B cell (primary cell): ENCODE measurements at regions not wholly inside any gene's neighbourhood (a gene's known extent, or its start where the extent isn't known, plus 50 kb on each side); places are given as distances from the start of the nearest gene placed in this dataset.

Experiments
- EZH2 ChIP-seq: IDR thresholded peaks from 2 replicates; pipeline ENCODE4 v1.6.1; 2012; ENCODE audit warnings: borderline replicate concordance, low read depth, mild to moderate bottlenecking, moderate library complexity, low read length; ENCODE audit not compliant: insufficient read depth, poor library complexity, severe bottlenecking
- TF ChIP-seq, protein P1 (sequence below): fragments of 200-600 bp; IDR thresholded peaks from one replicate; pipeline ENCODE4 v1.8.0; 2022; ENCODE audit warnings: antibody characterized with exemption, mild to moderate bottlenecking

DNA sequence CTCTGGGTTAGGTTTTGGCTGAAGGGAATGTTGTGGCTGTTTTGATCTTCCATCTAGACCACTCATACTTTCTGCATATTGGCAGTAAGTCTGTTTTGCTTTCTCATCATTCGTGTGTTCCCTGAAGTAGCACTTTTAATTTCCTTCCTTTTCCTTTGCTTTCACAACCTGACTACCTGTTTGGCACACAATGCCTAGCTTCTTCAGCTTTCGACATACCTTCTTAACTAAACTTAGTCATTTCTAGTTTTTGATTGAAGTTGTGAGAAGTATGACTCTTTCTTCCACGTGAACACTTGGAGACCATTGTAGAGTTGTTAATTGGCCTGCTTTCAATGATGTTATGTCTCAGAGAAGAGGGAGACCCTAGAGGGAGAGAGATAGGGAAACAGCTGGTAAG, 123.6 kb upstream of the EPB41L3 start:
- TF ChIP-seq, protein P1, sequence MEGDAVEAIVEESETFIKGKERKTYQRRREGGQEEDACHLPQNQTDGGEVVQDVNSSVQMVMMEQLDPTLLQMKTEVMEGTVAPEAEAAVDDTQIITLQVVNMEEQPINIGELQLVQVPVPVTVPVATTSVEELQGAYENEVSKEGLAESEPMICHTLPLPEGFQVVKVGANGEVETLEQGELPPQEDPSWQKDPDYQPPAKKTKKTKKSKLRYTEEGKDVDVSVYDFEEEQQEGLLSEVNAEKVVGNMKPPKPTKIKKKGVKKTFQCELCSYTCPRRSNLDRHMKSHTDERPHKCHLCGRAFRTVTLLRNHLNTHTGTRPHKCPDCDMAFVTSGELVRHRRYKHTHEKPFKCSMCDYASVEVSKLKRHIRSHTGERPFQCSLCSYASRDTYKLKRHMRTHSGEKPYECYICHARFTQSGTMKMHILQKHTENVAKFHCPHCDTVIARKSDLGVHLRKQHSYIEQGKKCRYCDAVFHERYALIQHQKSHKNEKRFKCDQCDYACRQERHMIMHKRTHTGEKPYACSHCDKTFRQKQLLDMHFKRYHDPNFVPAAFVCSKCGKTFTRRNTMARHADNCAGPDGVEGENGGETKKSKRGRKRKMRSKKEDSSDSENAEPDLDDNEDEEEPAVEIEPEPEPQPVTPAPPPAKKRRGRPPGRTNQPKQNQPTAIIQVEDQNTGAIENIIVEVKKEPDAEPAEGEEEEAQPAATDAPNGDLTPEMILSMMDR = no peak
- TF ChIP-seq EZH2 = no peak
